GM19240 (cell line): ENCODE measurements at regions not wholly inside any gene's neighbourhood (a gene's known extent, or its start where the extent isn't known, plus 50 kb on each side); places are given as distances from the start of the nearest gene placed in this dataset.
"Not testable (repeated sequence)": the region's sequence is repeated elsewhere in the genome, so short reads cannot be mapped to it uniquely, and the experiment has no call there.

Experiments
- DNase-seq: peaks from one replicate; pipeline ENCODE4 v3.0.0; 2011; ENCODE audit warnings: low spot score; ENCODE audit not compliant: insufficient read length

DNA sequence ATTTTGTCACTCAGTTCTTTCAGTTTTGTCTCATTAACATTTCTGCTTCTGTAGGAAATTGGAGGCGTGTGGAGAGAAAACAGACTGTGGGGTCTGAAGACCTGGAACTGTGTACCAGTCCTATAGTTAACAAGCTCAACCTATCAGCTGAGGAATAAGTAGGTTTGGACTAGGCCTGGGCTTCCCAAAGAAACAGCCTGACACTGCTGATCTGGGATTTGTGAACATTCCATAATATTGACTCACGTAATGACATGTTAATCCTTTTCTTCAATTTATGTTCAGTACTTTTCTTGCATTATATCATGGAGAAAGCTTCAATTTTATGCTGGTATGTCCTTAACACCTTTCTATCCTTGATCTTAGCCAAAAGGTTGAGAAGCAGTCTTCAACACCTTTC lies 181.6 kb upstream of the RORA start:
- no peak for DNase-seq

DNA sequence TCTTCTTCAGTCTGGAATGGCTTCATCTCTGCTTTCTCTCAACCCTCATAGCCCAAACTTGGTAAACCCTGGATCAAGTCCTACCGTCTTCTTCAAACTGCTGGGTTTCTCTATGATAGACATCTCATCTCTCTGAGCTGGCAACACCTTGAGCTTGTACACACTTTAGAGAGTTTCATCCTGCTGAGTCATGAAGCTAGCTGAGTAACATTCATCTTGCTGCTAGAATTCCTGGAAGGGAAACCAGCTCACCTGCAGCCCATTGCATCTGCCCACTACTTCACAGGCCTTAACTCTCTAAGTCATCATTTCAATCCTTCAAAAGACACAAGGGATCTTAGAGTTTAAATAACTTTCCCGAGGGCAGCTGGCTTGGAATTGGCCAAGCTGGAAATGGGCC lies 175.5 kb upstream of the RORA start:
- no peak for DNase-seq

- DNase-seq, result no peak
Measured at GRCh38 chr15:61403884-61404283, 174.8 kb upstream of the RORA start.

GRCh38 chr15:61401903-61402698 lies 173.0 kb upstream of the RORA start:
- DNase-seq, result no peak

GRCh38 chr15:61398310-61398709 lies 169.2 kb upstream of the RORA start:
- DNase-seq, result no peak

DNA sequence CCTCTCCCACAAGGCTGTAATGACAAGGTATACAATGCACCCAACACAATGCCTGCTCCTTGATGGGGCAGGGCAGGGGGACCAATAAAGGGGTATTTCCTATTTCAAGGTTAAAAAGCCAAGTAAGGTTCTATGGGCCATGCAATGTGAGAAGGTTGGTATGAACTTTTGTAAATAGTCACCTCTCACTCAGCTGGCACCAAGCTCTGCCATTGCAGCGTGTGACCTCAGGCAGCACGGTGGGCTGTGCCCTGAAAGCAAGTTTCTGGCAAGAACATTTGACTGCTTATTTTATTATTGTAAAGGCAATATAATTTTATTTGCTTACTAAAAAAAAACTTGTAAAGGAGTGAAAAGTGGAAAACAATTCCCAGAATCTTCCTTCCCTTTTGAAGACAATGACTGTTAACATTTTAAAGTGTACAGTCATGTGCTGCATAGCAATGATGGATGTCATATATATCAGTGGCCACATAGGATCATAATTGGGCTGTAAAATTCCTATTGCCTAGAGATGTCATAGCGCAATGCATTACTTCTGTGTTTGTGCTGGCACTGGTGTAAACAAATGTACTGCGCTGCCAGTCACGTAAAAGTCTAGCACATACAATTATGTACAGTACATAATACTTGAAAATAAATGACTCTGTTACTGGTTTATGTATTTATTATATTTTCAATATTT lies 167.3 kb upstream of the RORA start:
- no peak for DNase-seq

DNA sequence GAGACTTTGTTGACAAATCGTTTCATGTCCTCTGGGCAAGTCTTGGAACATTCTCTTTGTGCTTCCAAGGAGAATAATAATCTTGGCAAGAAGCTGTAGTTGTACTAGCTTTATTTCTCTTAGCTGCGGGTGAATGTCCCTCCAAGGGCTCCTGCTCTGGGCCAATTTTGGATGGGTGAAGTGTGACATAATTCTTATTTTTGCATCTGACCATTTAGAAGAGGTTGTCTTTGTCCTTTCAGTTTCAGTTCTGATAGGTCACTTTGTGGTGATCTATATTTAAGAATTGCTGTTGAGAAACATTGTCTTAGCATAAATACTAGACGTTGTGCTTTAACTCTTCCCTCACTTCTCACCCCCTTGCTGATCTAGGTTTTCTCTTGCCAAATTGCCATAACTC lies 164.8 kb upstream of the RORA start:
- DNase-seq, result no peak

- no peak for DNase-seq
Measured at GRCh38 chr15:61393524-61393923, 164.4 kb upstream of the RORA start.

- DNase-seq, result no peak
Measured at GRCh38 chr15:61390138-61390537, 161.0 kb upstream of the RORA start.

- no peak for DNase-seq
Measured at GRCh38 chr15:61389334-61390028, 160.4 kb upstream of the RORA start.

GRCh38 chr15:61387675-61388074 lies 158.6 kb upstream of the RORA start:
- DNase-seq, result no peak

DNA sequence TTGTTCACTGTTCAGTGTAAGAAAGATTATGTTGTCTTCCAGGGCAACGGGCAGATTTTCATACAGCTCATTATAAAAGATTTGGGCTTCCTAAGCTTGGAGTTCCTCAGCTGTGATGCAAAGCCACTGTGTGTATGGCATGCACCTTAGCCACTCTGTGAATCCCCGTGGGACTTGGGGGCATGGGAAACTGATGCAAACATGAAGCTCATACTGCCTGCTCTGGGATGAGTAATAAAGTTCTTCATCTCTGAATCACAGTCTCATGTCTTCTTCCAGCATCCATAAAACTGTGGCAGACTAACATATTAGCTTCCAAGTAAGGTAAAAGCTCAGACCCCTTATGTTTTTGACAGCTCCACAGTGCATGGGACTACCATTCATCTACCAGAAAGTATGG lies 154.3 kb upstream of the RORA start:
- DNase-seq, result no peak

GRCh38 chr15:61382927-61383326 lies 153.8 kb upstream of the RORA start:
- DNase-seq, result no peak

- DNase-seq, result no peak
Measured at GRCh38 chr15:61381501-61381900, 152.4 kb upstream of the RORA start.

DNA sequence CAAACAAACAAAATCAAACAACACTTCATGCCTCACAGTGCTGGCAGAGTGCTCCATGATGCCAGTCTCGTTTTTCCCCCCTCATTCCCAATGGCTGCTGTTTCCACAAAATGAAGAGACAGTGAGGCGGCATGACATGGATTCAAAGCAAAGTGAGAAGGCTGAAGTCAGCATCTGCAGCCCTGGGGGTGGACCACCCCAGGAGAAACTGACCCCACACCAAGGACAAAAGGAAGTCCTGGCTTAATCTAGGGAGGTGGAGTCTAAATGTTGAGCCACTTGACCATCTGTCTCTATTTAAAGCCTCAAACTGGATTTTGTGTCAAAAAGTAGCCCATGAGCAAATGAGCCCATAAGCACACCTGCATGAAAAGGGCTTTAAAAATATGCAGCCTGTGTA lies 151.2 kb upstream of the RORA start:
- no peak for DNase-seq

- DNase-seq, result no peak
Measured at GRCh38 chr15:61379005-61379404, 149.9 kb upstream of the RORA start.

- DNase-seq, result no peak
Measured at GRCh38 chr15:61376961-61377360, 147.9 kb upstream of the RORA start.

- no peak for DNase-seq
Measured at GRCh38 chr15:61376516-61376915, 147.4 kb upstream of the RORA start.

- DNase-seq, result no peak
Measured at GRCh38 chr15:61374848-61375247, 145.7 kb upstream of the RORA start.

DNA sequence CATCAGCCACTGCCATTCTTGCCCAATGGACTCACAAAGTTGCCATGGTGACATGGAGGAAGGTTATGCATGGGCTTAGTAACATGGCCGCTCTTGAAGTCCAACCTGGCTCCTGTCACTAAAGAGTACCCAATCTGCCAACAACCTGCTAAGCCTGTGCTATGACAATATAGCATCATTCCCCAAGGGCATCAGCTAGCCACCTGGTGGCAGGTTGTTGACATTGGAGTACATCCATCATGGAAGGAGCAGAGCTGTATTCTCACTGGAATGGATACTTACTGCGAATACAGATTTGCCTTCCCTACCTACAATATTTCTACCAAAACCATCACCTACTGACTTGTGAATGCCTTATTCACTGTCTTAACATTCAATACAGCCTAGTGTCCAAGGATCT lies 138.9 kb upstream of the RORA start:
- no peak for DNase-seq

- DNase-seq, result no peak
Measured at GRCh38 chr15:61364871-61365270, 135.8 kb upstream of the RORA start.

- not testable (repeated sequence) for DNase-seq
Measured at GRCh38 chr15:61362912-61363311, 133.8 kb upstream of the RORA start.
